ENCODE measurements at regions not wholly inside any gene's neighbourhood (a gene's known extent, or its start where the extent isn't known, plus 50 kb on each side); places are given as distances from the start of the nearest gene placed in this dataset.

DNA sequence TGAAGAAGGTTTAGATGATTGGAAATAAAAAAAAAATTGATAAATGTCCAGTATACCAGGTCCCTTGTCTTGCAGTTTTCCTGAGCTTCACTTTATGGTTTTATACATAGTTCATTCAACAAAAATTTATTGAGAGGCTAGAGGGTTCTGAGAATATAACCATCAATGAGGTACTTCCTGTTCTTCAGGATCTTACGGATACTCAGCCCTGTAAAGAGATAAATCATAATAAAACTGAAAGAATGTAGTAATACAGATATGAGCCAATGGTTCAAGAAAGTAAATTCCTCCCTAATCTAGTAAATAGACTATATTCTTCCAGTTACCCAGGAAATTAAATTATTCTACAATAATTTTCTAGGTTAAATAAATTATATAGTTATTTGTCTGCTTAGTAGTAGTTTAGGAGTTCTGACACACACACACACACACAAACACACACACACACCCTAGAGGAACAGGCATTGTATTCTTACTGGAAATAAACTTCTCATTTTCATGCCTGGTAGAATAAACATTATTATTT lies 70.4 kb upstream of the HMCN1 start:
- TF ChIP-seq, protein P1, sequence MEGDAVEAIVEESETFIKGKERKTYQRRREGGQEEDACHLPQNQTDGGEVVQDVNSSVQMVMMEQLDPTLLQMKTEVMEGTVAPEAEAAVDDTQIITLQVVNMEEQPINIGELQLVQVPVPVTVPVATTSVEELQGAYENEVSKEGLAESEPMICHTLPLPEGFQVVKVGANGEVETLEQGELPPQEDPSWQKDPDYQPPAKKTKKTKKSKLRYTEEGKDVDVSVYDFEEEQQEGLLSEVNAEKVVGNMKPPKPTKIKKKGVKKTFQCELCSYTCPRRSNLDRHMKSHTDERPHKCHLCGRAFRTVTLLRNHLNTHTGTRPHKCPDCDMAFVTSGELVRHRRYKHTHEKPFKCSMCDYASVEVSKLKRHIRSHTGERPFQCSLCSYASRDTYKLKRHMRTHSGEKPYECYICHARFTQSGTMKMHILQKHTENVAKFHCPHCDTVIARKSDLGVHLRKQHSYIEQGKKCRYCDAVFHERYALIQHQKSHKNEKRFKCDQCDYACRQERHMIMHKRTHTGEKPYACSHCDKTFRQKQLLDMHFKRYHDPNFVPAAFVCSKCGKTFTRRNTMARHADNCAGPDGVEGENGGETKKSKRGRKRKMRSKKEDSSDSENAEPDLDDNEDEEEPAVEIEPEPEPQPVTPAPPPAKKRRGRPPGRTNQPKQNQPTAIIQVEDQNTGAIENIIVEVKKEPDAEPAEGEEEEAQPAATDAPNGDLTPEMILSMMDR (IDR thresholded peaks at IDR 0.05) = no peak
- TF ChIP-seq POLR2A (IDR thresholded peaks at IDR 0.05) = no peak
